Uterus (tissue), 2 donors: ENCODE measurements at regions not wholly inside any gene's neighbourhood (a gene's known extent, or its start where the extent isn't known, plus 50 kb on each side); places are given as distances from the start of the nearest gene placed in this dataset.

Source experiments
- CTCF ChIP-seq, 4 experiments: fragments of 200-600 bp in 2 of 4; fragments of 450-650 bp in 2 of 4; sonication (generic) in 2 of 4; IDR thresholded peaks; one replicate each; pipeline ENCODE4 v1.5.1; 2016 to 2019; ENCODE audit warnings: antibody characterized with exemption in 4 of 4, mild to moderate bottlenecking in 2 of 4, moderate library complexity in 1 of 4
- POLR2A ChIP-seq, 2 donors: fragments of 450-650 bp; IDR thresholded peaks; one replicate each; pipeline ENCODE4 v1.6.1; 2016; ENCODE audit warnings: antibody characterized with exemption in 2 of 2, mild to moderate bottlenecking in 1 of 2, moderate library complexity in 1 of 2

- TF ChIP-seq CTCF (IDR thresholded peaks at IDR 0.05): no peak
- no peak for TF ChIP-seq POLR2A (IDR thresholded peaks at IDR 0.05)
Observed at GRCh38 chr14:83163016-83163415, 1629.4 kb upstream of the SEL1L start.
